OCI-LY1 (cell line): ENCODE measurements at regions not wholly inside any gene's neighbourhood (a gene's known extent, or its start where the extent isn't known, plus 50 kb on each side); places are given as distances from the start of the nearest gene placed in this dataset.

Source experiments
- CTCF ChIP-seq: fragments of 200-600 bp; sonication (generic), shearing (Covaris generic); IDR thresholded peaks from 2 replicates; pipeline ENCODE4 v1.5.1; 2017; ENCODE audit warnings: mild to moderate bottlenecking, antibody characterized with exemption, low read length, moderate library complexity, mixed read lengths
- EZH2 ChIP-seq: fragments of 200-600 bp; sonication (generic), shearing (Covaris generic); IDR thresholded peaks from 2 replicates; pipeline ENCODE4 v1.8.0; 2017; ENCODE audit warnings: borderline replicate concordance, mixed run types, mild to moderate bottlenecking, antibody characterized with exemption, low read length, moderate library complexity, mixed read lengths

DNA sequence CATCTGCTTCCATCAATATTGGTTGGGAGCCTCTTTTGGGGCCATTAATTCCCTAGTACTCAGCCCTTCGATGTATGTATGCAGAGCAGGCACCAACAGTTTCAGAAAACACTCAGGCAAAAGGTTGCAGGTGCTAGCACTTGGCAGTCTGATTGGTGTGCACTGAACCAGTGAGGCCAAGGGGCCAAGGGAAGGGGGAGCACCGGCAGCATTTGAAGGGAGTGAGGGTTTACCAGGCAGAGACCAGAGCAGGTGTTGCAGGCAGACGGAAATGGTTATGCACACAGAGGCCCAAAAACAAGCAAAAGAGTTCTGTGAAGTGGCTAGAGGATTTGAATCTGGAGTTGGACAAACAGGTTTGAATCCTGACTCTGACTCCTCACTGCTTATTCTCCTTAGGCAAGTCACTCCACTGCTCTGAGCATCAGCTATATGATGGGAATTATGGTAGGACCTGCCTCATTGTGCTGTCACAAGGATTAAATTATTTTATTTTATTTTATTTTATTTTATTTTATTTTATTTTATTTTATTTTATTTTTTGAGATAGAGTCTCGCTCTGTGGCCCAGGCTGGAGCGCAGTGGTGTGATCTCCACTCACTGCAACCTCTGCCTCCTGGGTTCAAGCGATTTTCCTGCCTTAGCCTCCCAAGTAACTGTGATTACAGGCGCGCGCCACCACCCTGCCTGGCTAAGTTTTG lies 58.1 kb upstream of the SHLD1 start:
- TF ChIP-seq CTCF: no peak
- no peak for TF ChIP-seq EZH2
